Adrenal gland (tissue), 5 donors: ENCODE measurements at regions not wholly inside any gene's neighbourhood (a gene's known extent, or its start where the extent isn't known, plus 50 kb on each side); places are given as distances from the start of the nearest gene placed in this dataset.

Source experiments
- POLR2A ChIP-seq, 2 donors: fragments of 450-650 bp; IDR thresholded peaks; one replicate each; pipeline ENCODE4 v1.6.1; 2017; ENCODE audit warnings: antibody characterized with exemption in 2 of 2, mild to moderate bottlenecking in 2 of 2, moderate library complexity in 1 of 2
- TF ChIP-seq, protein P1 (sequence below), 6 experiments: fragments of 450-650 bp in 4 of 6; fragments of 200-600 bp in 2 of 6; sonication (generic) in 1 of 6; IDR thresholded peaks; 1 replicate in 5 of 6; 2 replicates in 1 of 6; pipeline versions ENCODE4 v1.5.1 to v1.8.0; 2016 to 2021; ENCODE audit warnings: antibody characterized with exemption in 6 of 6, mild to moderate bottlenecking in 2 of 6, moderate library complexity in 1 of 6
- donor health status: DM: no; HTN: no; CAD: no.

DNA sequence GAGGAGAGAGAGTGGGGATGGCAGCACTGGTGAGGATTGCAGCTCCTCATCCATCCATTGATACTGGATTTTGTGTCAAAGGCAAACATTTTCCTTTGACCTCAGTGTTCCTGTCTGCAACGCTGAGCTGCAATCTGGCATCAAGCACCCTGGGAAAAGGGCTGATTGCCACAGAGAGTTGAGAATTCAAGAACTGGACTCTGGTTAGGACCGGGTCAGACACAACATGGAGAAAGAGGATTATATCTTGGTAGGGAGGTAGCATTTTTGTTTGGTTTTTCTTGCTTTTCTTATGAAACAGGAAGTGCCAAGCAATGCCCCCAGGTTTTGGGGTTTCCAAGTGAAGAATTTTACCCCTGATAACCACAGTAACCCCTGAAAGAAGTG is 81.9 kb upstream of the PKDCC start:
- TF ChIP-seq, protein P1, sequence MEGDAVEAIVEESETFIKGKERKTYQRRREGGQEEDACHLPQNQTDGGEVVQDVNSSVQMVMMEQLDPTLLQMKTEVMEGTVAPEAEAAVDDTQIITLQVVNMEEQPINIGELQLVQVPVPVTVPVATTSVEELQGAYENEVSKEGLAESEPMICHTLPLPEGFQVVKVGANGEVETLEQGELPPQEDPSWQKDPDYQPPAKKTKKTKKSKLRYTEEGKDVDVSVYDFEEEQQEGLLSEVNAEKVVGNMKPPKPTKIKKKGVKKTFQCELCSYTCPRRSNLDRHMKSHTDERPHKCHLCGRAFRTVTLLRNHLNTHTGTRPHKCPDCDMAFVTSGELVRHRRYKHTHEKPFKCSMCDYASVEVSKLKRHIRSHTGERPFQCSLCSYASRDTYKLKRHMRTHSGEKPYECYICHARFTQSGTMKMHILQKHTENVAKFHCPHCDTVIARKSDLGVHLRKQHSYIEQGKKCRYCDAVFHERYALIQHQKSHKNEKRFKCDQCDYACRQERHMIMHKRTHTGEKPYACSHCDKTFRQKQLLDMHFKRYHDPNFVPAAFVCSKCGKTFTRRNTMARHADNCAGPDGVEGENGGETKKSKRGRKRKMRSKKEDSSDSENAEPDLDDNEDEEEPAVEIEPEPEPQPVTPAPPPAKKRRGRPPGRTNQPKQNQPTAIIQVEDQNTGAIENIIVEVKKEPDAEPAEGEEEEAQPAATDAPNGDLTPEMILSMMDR (IDR thresholded peaks at IDR 0.05): no peak
- no peak for TF ChIP-seq POLR2A (IDR thresholded peaks at IDR 0.05)
